GM18907 (cell line): ENCODE measurements at regions not wholly inside any gene's neighbourhood (a gene's known extent, or its start where the extent isn't known, plus 50 kb on each side); places are given as distances from the start of the nearest gene placed in this dataset.
"Not testable (repeated sequence)": the region's sequence is repeated elsewhere in the genome, so short reads cannot be mapped to it uniquely, and the experiment has no call there.

Experiments used
- ATAC-seq: cut with Tn5 transposase; IDR thresholded peaks from one replicate; pipeline ENCODE4 v1.9.1; 2021; ENCODE audit warnings: mild to moderate bottlenecking, moderate library complexity; ENCODE audit not compliant: unreplicated experiment

DNA sequence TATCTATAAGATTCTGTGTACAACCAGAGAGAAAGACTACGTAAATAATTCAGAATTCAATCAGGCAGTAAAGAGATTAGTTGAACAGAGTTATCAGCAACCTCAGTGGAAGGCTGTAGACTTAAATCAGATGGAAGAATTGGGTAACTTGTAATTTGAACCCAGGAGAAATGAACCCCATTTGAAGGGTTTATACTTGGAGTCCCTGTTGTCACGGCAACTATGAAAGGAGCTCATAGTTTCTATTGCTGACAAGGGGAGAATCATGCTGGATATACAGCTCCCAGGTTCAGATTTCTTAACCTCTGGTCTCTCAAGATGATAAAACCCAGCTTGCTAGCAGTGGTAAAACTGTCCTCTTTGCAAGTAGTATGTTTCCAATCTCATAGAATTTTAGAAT lies 54.4 kb upstream of the BMP4 start:
- ATAC-seq, result no peak

DNA sequence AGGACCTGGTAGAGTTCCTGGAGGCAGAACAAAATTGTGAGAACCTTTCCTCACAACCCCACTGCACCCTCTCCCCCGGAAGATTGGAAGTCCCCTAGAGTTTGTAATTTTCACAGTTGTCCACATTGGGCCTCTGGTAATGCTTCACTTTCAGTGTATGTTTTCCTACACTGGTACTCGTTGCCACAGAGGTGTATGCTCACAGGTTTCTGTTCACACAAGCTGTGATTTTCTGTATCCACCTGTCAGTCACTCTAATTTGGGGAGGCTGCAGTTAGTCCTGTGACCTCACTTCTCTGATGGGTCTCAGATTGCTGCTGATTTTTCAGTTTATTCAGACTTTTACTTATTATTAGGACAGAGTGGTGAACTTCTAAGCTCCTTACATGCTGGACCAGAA lies 66.4 kb upstream of the BMP4 start:
- ATAC-seq, result no peak

DNA sequence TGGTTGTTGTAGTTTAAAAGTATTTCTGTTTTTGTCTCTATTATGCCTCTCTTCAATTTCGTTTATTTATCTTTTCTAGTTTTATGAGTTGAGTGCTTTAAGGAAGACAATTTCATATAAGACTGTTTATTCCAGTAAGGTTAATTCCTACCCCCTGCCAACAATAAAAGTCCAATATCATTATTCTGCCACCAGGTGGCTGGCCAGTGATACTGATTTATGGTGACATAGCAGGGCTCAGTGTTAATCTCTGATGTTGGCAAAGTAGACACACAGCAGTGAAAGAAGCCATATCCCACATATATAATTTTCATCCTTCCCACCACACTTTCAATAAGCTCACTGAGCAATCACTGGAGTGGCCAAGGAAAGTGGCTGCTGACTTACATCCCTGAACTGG lies 69.0 kb upstream of the BMP4 start:
- no peak for ATAC-seq

DNA sequence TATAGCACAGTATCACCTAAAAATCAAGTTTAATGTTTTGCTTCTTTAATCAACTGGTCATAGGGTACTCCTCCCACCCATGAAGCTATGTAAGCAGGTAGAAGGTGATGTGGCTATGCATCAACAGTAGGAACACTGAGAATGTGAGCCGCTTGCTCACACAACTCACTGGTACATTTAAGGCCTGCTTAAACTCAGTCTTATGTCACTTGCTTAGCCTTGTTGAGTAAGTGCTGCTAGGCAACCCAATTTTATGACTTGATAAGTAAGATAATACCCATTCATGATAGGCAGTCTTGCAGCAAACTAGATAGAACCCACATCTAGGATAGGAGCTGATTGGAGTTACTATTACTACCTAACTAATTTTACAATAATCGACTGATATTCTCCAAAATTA lies 70.0 kb upstream of the BMP4 start:
- ATAC-seq, result no peak

DNA sequence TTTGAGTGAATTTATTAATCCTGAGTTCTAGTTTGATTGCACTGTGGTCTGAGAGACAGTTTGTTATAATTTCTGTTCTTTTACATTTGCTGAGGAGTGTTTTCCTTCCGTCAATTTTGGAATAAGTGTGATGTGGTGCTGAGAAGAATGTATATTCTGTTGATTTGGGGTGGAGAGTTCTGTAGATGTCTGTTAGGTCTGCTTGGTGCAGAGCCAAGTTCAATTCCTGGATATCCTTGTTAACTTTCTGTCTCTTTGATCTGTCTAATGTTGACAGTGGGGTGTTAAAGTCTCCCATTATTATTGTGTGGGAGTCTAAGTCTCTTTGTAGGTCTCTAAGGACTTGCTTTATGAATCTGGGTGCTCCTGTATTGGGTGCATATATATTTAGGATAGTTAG lies 74.4 kb upstream of the BMP4 start:
- ATAC-seq, result not testable (repeated sequence)

DNA sequence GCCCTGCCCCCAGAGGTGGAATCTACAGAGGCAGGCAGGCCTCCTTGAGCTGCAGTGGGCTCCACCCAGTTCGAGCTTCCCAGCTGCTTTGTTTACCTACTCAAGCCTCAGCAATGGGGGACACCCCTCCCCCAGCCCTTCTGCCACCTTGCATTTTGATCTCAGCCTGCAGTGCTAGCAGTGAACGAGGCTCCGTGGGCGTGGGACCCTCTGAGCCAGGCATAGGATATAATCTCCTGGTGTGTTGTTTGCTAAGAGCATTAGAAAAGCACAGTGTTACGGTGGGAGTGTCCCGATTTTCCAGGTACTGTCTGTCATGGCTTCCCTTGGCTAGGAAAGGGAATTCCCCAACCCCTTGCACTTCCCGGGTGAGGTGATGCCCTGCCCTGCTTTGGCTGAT lies 76.7 kb upstream of the BMP4 start:
- ATAC-seq, result not testable (repeated sequence)

DNA sequence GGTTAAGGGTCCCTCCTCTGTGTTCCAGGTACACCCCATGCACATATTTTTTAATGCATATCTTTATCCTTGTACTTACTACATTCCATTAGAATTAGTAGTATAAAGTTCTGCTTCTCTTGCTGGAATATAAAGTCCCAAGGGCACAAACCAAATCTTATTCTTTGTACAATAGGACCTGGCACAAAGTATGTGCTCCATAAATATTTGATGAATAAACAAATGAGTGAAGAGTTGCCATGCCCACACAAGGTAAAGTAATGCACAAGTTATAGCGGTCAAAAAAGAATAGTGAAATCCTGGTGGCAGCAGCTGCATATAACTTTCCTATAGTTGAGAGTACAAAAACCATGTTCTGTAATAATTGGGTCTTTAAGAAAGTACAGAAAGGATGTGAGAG lies 82.1 kb upstream of the BMP4 start:
- no peak for ATAC-seq

DNA sequence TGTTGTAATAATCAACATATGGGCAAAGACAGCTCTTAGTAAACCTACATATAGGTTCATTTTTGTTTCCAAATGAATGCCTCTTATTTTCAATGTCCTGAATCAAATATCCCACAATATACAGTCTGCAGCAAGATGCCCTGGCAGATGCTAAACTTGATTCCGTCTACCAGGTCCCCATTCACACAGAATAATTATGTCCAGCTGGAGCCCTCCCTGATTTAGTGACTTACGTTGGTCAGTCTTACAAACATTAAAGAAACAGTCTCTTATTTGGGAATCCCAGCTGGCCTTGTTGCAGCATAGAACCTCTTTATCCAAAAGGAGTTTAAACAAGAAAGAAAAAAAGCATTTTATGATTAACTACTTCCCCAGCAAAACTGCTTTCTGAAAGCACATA lies 82.7 kb upstream of the BMP4 start:
- no peak for ATAC-seq

DNA sequence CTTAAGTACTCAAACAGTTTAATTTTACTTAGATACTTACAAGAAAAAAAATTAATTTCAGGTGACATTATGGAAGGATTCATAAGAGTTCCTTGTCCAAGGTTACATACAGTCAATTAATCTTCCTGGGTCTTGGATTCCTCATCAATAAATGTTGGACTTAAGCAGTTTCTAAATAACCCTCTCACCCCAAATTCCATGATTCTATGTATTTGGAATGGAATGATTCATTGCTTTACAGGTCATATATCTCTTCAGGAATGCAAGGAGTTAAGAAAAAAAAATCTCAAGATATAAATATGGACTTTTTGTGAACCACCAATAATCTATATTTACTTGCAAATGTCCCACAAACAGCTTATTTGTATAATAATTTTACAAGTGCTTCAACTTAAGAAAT lies 84.2 kb upstream of the BMP4 start:
- ATAC-seq, result no peak

DNA sequence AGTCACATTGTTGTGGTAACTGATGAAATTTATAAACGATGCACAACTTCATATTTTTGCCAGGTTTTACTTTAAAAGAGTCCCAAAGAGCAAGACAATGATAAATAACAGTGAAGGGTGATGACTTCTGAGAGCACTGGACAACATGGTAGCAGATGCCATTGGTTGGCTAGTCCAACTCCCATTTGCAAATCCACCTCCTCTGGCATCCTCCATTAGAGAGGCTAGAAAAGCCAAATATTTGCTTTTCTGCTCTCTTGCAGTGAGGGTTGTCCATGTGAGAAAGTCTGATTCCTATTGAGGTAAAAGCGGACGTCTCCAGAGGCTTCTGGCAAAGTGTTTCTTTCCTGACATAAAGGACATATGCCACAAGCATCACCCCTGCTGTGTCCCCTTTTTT lies 89.6 kb upstream of the BMP4 start:
- no peak for ATAC-seq

DNA sequence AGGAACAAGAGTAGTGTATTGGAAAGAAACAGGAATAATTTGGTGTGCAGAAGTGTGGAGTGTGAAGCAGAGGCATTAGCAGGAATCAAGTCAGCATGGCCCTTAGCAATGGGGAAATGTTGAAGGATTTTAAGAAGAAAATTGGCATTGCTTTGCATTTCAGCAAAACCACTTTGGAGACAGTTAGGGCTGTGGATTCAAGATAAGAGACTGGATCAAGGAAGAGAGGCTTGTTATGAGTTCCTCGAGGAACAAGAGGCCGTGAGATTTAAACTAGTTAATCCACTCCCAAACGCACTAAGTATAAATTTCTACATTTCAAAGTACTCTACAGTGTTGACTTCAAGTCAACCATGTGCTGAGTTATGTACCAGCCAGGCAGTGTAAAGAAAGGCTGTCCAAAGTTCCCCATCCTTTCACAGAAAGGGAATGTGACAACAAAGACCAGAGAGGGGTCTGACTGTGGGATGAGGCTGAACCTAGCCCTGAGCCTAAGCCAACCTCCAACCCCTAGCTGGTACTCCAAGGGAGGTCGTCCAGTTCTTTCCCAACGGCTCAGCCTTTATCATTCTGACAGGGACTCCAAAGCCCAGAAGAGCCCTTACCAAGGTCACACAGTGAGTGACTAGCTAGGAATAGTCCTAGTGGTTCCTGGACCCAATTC lies 91.2 kb upstream of the BMP4 start:
- no peak for ATAC-seq

DNA sequence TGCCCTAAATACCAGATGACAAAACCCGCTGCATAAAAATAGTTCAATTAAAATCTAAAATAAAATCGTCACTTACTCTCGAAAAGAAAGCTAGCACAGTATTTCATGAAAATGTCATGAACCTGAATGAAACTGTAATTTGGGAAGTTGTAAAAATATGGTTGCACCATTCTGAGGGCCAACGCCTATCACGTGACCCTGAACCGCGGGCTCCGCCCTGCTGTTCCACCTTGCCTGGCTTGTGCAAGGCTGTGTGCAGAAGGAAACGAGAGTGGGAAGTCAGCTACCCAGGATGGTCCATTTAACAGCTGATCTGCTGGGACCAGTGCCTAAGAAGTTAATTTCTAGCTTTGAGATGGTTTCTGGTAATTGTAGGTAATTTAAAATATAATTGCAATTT lies 91.7 kb upstream of the BMP4 start:
- ATAC-seq, result no peak

DNA sequence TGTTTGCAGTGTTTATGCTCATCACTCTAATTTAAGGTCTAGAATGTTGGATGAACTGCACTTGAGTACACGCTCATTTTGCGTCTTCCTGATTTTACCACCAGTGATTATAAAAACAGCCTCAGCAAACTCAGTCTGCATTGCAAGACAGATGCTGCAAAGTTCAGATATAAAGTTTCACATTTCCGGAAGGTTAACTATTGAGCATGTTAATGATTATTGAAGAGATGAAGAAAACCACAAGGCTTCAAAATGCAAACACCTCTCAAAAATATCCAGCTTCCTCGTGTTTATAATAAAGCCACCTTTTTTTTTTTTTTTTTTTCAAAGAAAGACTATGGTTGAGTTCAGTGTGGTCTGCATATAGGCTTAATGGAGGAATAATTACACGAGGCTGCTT lies 92.1 kb upstream of the BMP4 start:
- no peak for ATAC-seq

DNA sequence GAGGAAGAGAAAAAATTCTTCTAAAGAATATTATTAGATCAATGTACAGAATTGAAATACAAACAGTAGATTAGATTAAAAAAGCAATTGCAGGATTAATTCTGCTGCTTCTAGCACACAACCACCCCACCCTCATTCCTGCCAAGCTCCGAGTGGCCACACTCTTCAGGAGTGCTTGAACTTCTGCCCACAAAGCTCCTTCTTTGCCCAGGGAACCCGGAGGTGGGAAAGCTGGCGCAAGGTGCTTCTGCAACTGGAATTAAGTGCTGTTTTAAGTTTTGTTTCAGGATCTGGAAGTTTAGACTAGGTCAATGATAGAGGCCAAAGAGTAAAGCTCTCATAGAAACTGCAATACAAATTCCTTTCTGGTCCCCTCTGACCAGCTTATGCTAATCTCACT lies 94.1 kb upstream of the BMP4 start:
- no peak for ATAC-seq

DNA sequence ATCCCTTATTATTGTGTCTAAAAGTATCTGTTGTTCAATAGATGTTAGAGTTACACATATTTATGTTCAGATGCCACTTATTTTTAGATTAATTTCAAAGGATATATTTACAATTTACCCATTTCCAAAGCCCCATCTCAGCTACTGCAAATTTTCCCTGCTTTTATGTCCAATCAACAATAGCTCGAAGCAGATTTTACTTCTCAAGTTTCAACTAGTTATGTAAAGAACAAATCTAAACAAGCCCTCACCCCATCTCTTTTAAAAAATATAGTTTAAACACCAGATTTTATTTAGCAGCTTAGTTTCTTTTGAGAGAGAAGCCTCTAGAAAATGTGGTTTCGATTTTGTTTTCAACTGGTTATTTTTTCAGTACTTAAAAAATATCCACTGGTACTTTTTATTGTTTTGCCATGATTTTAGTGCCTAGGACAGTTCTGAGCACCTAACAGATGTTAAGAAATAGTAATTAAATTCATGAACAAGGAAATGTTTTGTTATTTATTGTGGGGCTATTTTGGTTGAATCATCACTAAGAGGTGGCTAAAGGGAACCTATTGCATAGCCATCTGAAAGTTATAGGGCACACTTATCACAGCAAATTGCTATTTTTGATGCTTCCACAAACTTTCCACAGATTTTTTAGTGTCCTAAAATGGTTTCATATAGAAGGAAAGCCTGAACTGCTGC lies 96.2 kb upstream of the BMP4 start:
- no peak for ATAC-seq

DNA sequence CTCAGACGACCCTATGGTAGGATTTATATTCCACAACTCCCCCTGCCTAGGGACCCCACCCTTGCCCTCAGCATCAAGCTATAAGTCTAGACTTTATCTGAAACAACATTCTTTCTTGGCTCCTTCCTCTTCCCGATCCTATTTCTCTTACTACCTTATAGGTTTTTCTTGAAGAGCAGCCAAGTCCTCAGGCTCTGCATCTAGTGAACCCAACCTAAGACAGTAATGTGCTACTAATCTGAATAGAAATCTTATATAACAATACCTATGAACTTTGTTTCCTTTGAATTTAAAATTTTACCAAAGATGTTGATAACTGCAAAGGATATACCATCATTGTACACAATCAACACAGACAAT lies 96.7 kb upstream of the BMP4 start:
- no peak for ATAC-seq

DNA sequence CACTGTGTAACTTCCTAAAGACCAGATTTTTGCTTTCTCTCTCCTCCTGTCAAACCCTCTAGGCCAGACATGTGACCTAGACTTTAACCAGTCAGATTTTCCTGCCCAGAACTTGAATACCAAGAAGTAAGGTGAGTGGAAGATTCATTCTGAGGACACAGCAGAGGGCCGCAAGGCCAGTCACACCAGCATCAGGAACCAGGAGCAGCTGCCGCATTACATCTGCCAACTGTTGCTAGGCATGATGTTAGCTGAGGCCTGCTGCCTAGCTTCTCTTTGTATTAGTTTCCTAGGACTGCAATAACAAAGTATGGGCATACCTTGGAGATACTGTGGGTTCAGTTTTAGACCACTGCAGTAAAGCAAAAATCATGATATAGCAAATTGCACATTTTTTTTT lies 101.9 kb upstream of the BMP4 start:
- no peak for ATAC-seq

DNA sequence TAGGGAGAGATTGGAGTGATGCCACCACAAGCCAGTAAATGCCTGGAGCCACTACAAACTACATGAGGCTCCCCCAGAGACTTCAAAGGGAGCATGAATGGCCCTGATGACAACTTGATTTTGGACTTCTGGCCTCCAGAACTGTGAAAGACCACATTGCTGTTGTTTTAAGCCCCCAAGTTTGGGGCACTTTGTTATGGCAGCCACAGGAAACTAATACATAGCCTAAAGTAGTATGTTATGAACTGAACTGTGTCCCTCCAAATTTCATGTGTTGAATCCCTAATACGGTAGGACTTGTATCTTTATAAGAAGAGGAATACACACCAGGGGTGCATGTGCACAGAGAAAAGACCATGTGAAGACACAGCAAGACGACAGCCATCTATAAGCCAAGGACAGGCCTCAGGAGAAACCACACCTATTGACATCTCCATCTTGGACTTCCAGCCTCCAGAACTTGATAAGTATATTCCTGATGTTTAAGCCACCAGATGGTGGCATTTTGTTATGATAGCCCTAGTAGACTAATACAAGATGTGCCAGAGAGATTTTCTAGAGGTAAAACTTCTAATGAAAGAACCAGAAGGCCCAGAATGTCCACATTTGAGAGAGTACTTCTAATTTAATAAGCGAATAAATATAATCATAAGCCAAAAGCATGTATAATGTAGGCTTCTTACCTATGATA lies 127.1 kb upstream of the BMP4 start:
- no peak for ATAC-seq

DNA sequence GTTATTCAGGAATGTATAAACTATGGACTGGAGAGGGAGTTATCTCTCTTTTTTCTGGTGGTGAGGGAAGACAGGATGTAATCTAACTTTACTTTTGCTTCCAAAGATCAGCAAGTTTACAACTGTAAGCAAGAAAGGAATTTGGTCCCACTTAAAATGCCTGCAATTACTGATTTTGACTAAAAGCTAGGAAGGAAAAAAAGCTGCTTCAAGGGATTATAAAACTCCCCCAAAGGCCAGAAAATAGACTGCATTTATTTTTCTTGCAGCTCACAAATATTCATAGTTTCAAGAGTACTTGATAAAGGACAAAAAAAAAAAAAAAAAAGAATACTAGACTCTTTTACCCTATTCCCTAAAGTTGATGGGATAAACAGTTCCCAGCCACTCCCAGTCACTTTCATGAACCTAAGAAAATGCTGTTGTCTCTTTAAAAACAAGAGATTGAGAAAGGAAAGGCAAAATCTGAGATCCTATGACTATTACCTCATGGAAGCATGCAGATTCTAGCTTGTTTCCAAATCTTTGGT lies 128.7 kb upstream of the BMP4 start:
- ATAC-seq, result no peak

DNA sequence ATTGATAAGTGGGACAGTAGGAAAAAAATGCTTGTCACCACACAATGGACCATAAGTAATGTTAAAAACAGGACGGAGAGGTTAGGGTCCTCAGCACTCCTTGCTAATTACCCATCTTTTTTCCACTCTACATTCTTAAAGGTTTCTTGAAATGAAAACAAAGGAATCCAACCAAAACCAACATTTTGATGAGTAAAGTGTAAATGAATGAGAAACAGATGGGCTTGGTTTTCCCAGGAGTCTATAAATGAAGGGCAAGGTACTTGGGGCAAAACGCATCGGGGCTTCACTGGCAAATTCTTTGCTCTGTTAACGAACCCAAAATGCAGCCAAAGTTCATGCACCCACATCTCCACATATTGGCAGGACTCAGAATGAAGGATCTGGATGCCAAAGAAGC lies 129.2 kb upstream of the BMP4 start:
- ATAC-seq, result no peak

DNA sequence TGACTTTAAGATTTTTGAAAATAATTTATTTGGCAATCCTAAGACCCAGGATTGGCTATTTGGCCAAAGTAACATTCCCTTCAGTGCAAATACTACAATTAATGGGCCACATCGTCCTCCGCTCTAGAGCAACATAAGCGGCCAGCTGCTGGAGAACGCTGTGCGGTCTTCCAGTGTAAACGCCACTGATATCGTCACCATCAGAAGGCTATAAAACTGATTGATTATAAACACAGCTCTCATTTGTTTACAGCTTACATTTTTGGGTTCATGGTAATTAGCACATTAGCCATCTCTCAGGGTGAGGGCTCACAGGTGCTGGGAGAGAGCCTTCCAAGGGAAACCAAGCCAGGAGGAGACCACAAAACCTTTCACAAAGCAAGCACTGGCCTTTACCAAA lies 130.1 kb upstream of the BMP4 start:
- ATAC-seq, result no peak

DNA sequence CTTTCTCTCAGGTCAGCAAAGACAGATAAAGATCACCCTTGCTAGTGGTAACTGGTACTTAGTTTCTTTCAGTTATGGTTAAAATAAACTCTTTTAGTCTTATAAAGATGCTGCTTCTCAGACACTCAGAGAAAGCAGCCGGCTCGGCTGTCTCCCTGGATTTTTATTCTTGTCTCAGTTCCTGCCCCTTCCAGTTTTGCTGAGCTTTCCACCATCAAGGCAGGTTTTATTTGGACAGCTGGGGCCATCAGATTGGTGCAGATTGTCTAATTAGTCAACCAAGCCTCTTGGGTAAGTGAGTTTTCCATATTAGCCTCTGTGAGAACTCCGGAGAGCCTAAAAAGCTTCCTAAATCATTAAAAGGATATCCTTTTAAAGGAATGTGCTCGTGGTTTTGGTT lies 130.8 kb upstream of the BMP4 start:
- no peak for ATAC-seq
